ENCODE measurements at regions not wholly inside any gene's neighbourhood (a gene's known extent, or its start where the extent isn't known, plus 50 kb on each side); places are given as distances from the start of the nearest gene placed in this dataset.

- TF ChIP-seq CTCF (IDR thresholded peaks at IDR 0.05; ENCODE audit: low read depth, low read length) (no peak), POLR2A (IDR thresholded peaks at IDR 0.05; ENCODE audit: extremely low read depth, insufficient read length) (no peak), MAX (IDR thresholded peaks at IDR 0.05; ENCODE audit: low read depth, low read length) (no peak), MYC (IDR thresholded peaks at IDR 0.05; ENCODE audit: low read depth, low read length) (no peak)
Measured at GRCh38 chr3:115227461-115227860, 80.4 kb upstream of the ZBTB20 start.
